GM12891 (cell line): ENCODE measurements at regions not wholly inside any gene's neighbourhood (a gene's known extent, or its start where the extent isn't known, plus 50 kb on each side); places are given as distances from the start of the nearest gene placed in this dataset.

Source experiments
- PAX5 ChIP-seq: IDR thresholded peaks from 2 replicates; pipeline ENCODE4 v1.6.1; 2011; ENCODE audit warnings: low read length, moderate library complexity, mild to moderate bottlenecking; ENCODE audit not compliant: insufficient read depth, severe bottlenecking
- POLR2A ChIP-seq: IDR thresholded peaks from 2 replicates; pipeline ENCODE4 v1.6.1; 2011; ENCODE audit warnings: low read depth, low read length, control low read depth
- POLR2AphosphoS5 ChIP-seq: IDR thresholded peaks from 2 replicates; pipeline ENCODE4 v1.6.1; 2011; ENCODE audit warnings: low read depth, low read length, control low read depth
- POU2F2 ChIP-seq: IDR thresholded peaks from 2 replicates; pipeline ENCODE4 v1.6.1; 2011; ENCODE audit warnings: low read depth, mild to moderate bottlenecking, control low read depth, low read length, moderate library complexity
- TAF1 ChIP-seq: IDR thresholded peaks from 2 replicates; pipeline ENCODE4 v1.6.1; 2011; ENCODE audit warnings: low read depth, low read length, control low read depth

GRCh38 chr13:62167650-62168172, 752.1 kb upstream of the PCDH20 start:
- no peak for TF ChIP-seq POLR2A
- no peak for TF ChIP-seq POLR2AphosphoS5
- no peak for TF ChIP-seq TAF1
- no peak for TF ChIP-seq POU2F2
- TF ChIP-seq PAX5 = no peak
